ENCODE measurements at regions not wholly inside any gene's neighbourhood (a gene's known extent, or its start where the extent isn't known, plus 50 kb on each side); places are given as distances from the start of the nearest gene placed in this dataset.

DNA sequence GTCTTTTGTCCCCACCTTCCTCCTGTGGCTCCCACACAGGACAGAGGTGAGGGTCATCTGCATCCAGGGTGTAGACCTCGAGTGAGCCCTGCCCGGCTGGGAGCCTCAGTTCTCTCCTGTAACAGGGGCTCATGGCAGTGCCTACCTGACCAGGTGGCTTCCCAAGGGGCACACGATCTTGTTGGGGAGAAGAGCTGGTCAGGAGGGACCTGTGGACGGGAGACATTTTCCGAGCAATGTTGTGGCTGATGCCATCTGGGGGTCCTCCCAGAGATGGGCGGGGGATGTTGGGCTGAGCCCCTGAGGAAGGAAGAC lies 51.9 kb downstream of the CEBPB start:
- DNase-seq (ENCODE audit: low spot score), result no peak
- FAIRE-seq, result no peak

- peak; percentile 74 for FAIRE-seq
- DNase-seq (ENCODE audit: low spot score), result peak; percentile 99
These were observed 52.4 kb downstream of the CEBPB start for GRCh38 chr20:50242863-50243609.

DNA sequence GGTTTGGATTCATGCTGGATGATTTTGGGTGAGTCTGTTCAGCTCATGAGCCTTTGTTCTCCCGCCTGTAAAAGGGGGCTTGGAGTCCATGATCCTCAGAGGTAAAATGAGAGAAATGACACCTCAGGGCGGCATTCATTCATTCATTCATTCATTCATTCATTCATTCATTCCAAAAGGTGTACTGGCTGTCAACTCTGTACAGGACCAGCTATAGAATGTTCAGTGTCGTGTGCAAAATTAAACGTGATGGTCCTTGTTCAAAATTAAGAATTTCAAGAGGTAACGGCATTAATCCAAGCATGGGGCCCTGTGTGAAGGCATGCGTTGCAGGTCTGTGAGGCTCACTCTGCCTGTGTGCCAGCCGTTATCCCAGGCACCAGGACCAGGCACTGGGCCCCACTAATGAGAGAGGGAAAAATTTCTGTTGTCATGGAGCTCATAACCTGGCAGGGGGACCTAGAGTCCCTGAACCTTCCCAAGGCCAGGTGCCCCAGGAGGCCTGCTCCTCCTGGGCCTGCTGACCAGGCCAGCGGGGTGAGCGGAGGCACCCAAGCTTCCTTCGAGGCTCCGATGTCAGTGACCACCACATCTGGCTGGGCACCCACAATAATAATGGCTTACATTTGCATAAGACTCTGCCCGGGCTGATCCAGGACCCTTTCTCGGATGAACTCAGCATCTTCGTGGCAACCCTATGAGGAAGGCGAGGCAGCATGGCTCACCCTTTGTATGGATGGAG lies 53.2 kb downstream of the CEBPB start:
- DNase-seq (ENCODE audit: low spot score) (no peak), FAIRE-seq (no peak)

DNA sequence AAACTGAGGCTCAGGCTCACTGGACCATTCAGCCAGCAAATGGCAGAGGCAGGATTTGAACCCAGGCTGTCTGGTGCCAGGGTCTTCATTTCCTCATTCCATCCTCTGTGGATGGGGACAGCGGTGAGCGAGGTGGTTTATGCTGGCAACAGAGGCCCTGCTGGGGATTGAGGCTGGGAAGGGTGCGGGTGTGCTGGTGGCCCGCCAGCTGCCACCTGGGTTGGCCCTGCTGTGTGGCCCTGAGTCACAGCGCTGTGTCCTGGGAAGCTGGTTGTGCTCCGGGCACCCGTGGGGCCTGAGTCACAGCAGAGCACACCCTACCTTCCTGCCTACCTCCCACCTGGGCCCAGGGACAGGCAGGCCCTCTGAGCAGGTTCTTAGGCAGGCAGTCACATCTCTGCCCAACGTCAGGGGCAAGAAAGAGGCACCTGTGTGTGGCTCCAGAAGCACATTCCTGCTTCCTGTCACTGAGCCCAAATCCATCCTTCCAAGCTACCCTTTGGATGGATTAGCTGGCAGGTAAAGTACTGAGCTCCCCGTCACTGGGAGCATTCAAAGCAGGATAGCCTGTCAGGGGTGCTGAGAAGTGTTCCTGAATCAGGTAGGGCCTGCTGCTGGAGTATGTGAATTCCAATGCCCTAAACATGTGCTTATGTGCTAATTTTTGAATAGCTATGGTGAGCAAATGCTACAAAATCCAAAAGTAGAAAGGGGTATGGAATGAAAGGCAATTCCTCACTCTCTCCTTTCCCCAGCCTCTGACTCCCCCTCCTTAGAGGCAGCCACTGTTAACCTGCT lies 53.9 kb downstream of the CEBPB start:
- DNase-seq (ENCODE audit: low spot score) (no peak), FAIRE-seq (no peak)

GRCh38 chr20:50245498-50246366 lies 55.1 kb downstream of the CEBPB start:
- peak; percentile 78 for DNase-seq (ENCODE audit: low spot score)
- no peak for FAIRE-seq

DNA sequence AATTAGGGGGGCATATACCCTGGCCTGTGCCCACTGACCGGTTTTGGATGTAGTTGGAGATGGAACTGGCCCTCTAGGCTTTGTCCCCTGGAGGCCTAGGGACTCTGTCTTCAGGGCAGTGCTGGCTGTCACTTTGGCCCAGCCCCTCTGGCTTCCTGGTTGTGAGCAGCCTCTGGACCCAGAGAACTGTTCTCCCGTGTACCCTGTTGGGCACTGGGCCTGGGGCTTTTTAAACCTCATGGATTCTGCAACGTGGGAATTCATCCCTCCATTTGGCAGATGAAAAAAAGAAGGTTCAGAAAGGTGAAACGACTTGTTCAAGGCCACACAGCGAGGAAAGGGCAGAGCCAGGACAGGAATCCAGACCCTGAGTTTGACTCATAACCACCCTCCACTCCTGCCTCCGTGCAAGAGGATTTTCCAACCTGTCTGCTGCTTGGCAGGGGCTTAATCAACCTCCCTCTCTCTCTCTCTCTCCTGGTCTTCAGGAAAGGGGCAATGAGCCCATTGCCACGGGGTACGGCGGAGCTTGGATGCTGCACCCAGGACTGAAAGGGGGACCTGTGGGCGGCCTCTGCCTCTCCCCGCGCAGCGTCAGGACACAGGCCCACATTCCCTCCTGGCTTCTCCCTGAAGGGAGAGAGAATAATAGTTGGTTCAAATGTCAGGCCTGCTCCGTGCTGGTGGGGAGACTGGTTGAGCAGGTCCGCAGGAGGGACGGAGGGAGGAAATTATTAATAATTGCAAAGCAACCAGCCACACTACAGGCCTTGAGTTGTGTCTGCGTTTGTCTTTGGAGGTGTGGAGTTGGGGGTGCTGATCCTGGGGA lies 56.0 kb downstream of the CEBPB start:
- DNase-seq (ENCODE audit: low spot score) (no peak), FAIRE-seq (no peak)

GRCh38 chr20:50247196-50248094 lies 56.8 kb downstream of the CEBPB start:
- DNase-seq (ENCODE audit: low spot score) (no peak), FAIRE-seq (no peak)

DNA sequence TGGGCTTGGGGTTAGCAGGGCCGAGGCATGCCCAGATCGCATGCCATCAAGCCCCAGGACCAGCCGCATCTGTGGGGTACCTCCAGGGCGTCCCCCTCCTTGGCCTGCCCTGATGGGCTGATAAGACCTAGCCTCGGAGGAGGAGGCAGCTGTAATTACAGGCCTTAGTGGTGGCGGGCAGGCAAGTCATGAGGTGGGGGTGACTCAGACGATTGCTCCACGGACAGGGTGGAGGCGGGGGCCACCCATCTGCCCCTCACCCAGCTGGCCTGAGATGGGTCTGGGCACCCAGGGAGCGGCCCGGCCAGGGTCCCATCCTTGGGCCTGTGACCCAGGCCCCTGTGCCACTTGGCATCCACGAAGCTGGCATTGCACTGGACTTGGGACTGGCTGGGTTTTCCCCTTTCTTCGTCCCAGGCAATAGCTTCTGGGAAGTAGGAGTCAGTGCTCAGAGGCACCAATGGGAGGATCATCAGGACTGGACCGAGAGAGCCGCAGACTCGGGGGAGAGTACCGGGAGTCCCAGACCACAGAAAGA lies 57.5 kb downstream of the CEBPB start:
- FAIRE-seq, result no peak
- DNase-seq (ENCODE audit: low spot score), result no peak

GRCh38 chr20:50249447-50250388 lies 59.1 kb downstream of the CEBPB start:
- no peak for DNase-seq (ENCODE audit: low spot score)

GRCh38 chr20:50250679-50251382 lies 60.2 kb downstream of the CEBPB start:
- DNase-seq (ENCODE audit: low spot score), result no peak
- FAIRE-seq, result no peak

More at GRCh38 chr20:50249447-50250388, 59.1 kb downstream of the CEBPB start:
- FAIRE-seq, result no peak

DNA sequence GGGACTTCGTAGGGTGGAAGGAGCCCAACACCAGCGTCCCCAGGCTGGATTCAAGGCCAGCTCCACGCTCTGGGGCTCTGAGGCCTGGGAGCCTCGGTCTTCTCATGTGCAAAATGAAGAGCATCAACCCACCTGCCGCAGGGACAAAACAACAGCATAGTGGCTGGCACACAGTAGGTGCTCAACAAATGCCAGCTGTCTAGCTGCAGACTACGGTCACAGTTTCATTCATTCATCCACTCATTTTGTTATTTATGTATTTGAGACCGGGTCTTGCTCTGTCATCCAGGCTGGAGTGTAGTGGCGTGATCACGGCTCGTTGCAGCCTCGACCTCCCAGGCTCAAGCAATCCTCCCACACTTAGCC lies 60.7 kb downstream of the CEBPB start:
- FAIRE-seq, result no peak
- DNase-seq (ENCODE audit: low spot score), result no peak

DNA sequence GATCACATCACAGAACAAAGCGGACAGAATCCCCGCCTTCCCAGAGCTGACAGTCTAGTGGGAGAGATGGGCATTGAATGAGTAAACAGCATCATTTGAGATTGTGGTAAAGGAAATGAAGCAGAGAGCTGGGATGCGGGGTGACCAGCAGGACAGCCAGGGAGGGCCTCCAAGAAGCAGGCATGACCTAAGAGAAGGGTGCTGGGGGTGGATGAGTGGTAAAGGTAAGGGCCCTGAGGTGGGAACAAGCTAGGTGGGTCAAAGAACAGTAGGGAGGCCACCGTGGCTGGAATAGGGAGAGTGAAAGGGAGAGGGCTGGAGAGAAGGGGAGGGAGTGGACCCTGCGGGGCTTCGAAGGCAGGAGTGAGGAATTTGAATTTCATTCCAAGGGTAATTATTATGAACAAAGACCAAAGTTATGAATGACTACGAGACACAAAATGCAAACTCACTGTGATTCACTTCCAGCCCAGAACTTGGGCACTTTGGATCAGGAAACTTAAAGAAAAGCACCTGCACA lies 61.4 kb downstream of the CEBPB start:
- FAIRE-seq (no peak), DNase-seq (ENCODE audit: low spot score) (no peak)

GRCh38 chr20:50252701-50253100 lies 62.1 kb downstream of the CEBPB start:
- no peak for DNase-seq (ENCODE audit: low spot score)
- FAIRE-seq, result no peak

- DNase-seq (ENCODE audit: low spot score), result no peak
These were observed 62.5 kb downstream of the CEBPB start for GRCh38 chr20:50253101-50253500.

DNA sequence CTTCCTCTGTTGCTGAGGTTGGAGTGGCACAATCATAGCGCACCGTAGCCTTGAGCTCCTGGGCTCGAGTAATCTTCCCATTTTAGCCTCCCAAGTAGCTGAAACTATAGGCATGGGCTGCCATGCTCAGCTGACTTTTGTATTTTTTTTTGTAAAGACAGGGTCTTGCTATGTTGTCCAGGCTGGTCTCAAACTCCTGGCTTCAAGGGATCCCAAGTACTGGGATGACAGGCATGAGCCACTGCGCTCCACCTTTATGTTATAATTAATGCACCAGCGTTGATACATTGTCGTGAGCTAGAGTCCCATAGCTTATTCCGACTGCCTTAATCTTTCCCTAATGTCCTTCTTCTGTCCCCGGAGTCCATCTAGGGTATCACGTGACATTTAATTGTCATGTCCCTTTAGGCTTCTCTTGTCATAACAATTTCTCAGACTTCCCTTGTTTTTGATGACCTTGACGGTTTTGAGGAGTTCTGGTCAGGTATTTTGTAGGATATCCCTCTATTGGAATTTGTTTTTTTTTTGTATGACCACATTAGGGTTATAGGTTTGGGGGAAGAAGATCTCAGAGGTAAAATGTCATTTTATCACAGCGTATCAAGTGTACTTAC lies 63.9 kb downstream of the CEBPB start:
- FAIRE-seq (no peak), DNase-seq (ENCODE audit: low spot score) (no peak)

More at GRCh38 chr20:50253101-50253500, 62.5 kb downstream of the CEBPB start:
- no peak for FAIRE-seq

- FAIRE-seq (no peak), DNase-seq (ENCODE audit: low spot score) (no peak)
These were observed 65.9 kb downstream of the CEBPB start for GRCh38 chr20:50256577-50256976.

DNA sequence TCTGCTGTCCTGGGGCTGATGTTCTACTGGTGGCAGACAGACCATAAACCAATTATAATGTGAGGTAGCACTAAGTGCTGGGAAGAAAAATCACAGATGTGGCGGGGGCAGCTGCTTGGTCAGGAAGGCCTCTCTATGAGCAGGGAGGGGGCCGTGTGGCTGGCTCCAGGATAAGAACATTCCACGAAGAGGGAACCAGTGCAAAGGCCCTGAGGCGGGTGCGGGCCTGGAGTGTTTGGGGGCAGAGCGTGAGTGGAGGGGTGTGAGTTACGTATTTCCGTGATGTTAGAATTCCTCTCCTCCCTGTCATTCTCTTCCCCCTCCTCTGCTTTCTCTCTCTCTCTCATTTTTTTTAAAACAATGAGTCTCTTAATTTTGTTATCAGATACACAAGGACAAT lies 67.2 kb downstream of the CEBPB start:
- DNase-seq (ENCODE audit: low spot score) (no peak), FAIRE-seq (no peak)

All from urothelium cell line (cell line).